DMS114 treated with DMSO at 0.1 percent for 48 hours (cell line): ENCODE measurements at regions not wholly inside any gene's neighbourhood (a gene's known extent, or its start where the extent isn't known, plus 50 kb on each side); places are given as distances from the start of the nearest gene placed in this dataset.
"Not testable (repeated sequence)": the region's sequence is repeated elsewhere in the genome, so short reads cannot be mapped to it uniquely, and the experiment has no call there.

Experiments
- DNase-seq: peaks from one replicate; lab custom pipeline; 2025; ENCODE audit not compliant: unreplicated experiment; lab: John Stamatoyannopoulos, UW

- no peak for DNase-seq
These were observed 184.4 kb upstream of the MEF2C start for GRCh38 chr5:89067362-89067761.

- DNase-seq = no peak
These were observed 182.9 kb upstream of the MEF2C start for GRCh38 chr5:89065919-89066318.

GRCh38 chr5:89064736-89065135, 181.8 kb upstream of the MEF2C start:
- no peak for DNase-seq

GRCh38 chr5:89064054-89064453, 181.1 kb upstream of the MEF2C start:
- no peak for DNase-seq

- DNase-seq = no peak
These were observed 177.8 kb upstream of the MEF2C start for GRCh38 chr5:89060768-89061167.

GRCh38 chr5:89059274-89059673, 176.3 kb upstream of the MEF2C start:
- no peak for DNase-seq

GRCh38 chr5:89055695-89056085, 172.7 kb upstream of the MEF2C start:
- DNase-seq = no peak

GRCh38 chr5:89055015-89055694, 172.2 kb upstream of the MEF2C start:
- no peak for DNase-seq

- DNase-seq = no peak
These were observed 170.6 kb upstream of the MEF2C start for GRCh38 chr5:89053547-89053946.

- DNase-seq = not testable (repeated sequence)
These were observed 167.1 kb upstream of the MEF2C start for GRCh38 chr5:89050062-89050461.

GRCh38 chr5:89047571-89047970, 164.6 kb upstream of the MEF2C start:
- DNase-seq = no peak

- no peak for DNase-seq
These were observed 162.2 kb upstream of the MEF2C start for GRCh38 chr5:89045216-89045615.

- no peak for DNase-seq
These were observed 161.8 kb upstream of the MEF2C start for GRCh38 chr5:89044674-89045200.

GRCh38 chr5:89043676-89044075, 160.7 kb upstream of the MEF2C start:
- DNase-seq = no peak

GRCh38 chr5:89042746-89043145, 159.8 kb upstream of the MEF2C start:
- DNase-seq = no peak

- no peak for DNase-seq
These were observed 159.0 kb upstream of the MEF2C start for GRCh38 chr5:89041976-89042375.

- no peak for DNase-seq
These were observed 158.3 kb upstream of the MEF2C start for GRCh38 chr5:89041249-89041779.

- DNase-seq = no peak
These were observed 153.9 kb upstream of the MEF2C start for GRCh38 chr5:89036704-89037489.

GRCh38 chr5:89036166-89036565, 153.2 kb upstream of the MEF2C start:
- DNase-seq = no peak

- DNase-seq = no peak
These were observed 151.6 kb upstream of the MEF2C start for GRCh38 chr5:89034588-89034987.

GRCh38 chr5:89030798-89031197, 147.8 kb upstream of the MEF2C start:
- no peak for DNase-seq
